ENCODE measurements at regions not wholly inside any gene's neighbourhood (a gene's known extent, or its start where the extent isn't known, plus 50 kb on each side); places are given as distances from the start of the nearest gene placed in this dataset.
"Not testable (repeated sequence)": the region's sequence is repeated elsewhere in the genome, so short reads cannot be mapped to it uniquely, and the experiment has no call there.

DNA sequence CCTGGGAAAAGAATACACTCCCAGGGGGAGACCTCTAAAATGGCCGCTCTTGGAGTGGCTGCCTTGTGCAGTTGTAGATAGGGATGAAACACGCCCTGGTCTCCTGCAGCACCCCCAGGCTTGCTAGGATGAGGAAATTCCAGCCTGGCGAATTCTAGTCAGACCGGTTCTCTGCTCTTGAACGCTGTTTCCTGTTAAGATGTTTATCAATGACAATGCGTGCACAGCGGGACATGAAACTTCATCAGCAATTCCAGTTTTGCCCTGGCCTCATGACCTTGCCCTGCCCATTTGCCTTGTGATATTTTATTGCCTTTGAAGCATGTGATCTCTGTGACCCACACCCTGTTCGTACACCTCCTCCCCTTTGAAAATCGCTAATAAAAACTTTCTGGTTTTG, 225.2 kb upstream of the INTU start:
- H3K9me3 ChIP-seq (ENCODE audit: control insufficient read depth, insufficient read depth, low read length); H3K4me1 ChIP-seq (ENCODE audit: insufficient read depth, low read length); H3K9ac ChIP-seq (ENCODE audit: low read depth, low read length); H3K36me3 ChIP-seq (ENCODE audit: insufficient read depth, low read length): not testable (repeated sequence)

DNA sequence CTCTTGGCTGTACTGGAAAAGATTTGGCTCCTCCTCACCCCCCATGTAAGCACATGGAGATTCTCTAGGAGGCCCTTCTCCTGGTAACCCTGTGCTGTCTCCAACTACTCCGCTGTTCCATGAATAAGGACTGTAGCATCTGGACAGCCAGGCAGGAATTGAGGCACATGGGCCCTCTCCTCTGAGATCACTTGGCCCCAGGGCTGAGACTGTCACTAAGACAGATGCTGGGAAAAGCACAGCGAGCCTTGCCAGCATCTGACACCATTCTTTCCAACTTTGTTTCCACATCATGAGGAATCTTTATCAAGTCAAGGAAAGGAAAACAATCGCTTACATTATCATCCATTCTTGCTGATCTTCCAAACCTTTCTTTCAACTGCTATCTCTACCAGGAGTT, 222.6 kb upstream of the INTU start:
- Histone ChIP-seq H3K36me3 (ENCODE audit: insufficient read depth, low read length) (no peaks in the 10 kb centered on the region), H3K9me3 (ENCODE audit: control insufficient read depth, insufficient read depth, low read length) (0 out of 2 replicates have a peak, but pooled peaks cover 5% of the 10 kb centered on the region), H3K4me1 (ENCODE audit: insufficient read depth, low read length) (no peaks in the 10 kb centered on the region), H3K9ac (ENCODE audit: low read depth, low read length) (no peak overlapping the region)

- no peaks in the 10 kb centered on the region for H3K4me1 ChIP-seq (ENCODE audit: insufficient read depth, low read length)
- no peak overlapping the region for H3K9ac ChIP-seq (ENCODE audit: low read depth, low read length)
- no peaks in the 10 kb centered on the region for H3K36me3 ChIP-seq (ENCODE audit: insufficient read depth, low read length)
Measured at GRCh38 chr4:127410644-127411043, 222.1 kb upstream of the INTU start.

DNA sequence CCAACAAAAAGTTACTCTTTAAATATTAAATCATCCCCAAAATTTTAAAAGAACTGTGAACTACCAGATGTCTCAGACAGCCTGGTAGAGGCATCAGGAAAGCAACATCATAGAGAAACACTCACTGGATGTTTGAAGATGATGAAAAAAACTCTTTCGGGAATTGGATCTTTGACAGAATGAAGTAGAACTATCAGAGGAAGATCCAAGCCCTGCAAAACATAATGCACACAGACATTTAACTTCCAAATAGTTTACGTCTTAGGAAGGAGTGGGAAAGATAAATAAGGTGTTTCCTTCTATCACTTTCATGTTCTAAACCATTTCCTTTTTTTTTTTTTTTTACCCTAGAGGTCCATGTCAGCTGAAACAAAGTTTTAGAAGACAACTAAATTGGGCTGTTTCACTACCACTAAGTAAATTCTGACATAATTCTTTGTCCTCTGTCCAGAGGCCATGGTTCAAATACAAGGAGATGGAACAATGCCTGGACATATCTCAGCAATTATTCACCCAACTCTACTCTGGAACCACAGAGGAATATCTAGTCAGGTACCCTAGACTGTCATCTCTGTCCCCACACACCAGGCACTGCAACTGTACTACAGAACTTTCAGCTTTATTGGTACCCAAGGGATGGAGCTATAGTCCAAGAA, 217.7 kb upstream of the INTU start:
- H3K36me3 ChIP-seq (ENCODE audit: insufficient read depth, low read length) = no peaks in the 10 kb centered on the region
- no peaks in the 10 kb centered on the region for H3K9me3 ChIP-seq (ENCODE audit: control insufficient read depth, insufficient read depth, low read length)
- H3K4me1 ChIP-seq (ENCODE audit: insufficient read depth, low read length) = no peaks in the 10 kb centered on the region; the same call in 1 of the 2 replicates
- no peak overlapping the region for H3K9ac ChIP-seq (ENCODE audit: low read depth, low read length)

More at GRCh38 chr4:127410644-127411043, 222.1 kb upstream of the INTU start:
- H3K9me3 ChIP-seq (ENCODE audit: control insufficient read depth, insufficient read depth, low read length) = 0 out of 2 replicates have a peak, but pooled peaks cover 5% of the 10 kb centered on the region

GRCh38 chr4:127416115-127416514, 216.6 kb upstream of the INTU start:
- Histone ChIP-seq H3K4me1 (ENCODE audit: insufficient read depth, low read length) (no peaks in the 10 kb centered on the region; the same call in 1 of the 2 replicates), H3K9me3 (ENCODE audit: control insufficient read depth, insufficient read depth, low read length) (no peaks in the 10 kb centered on the region), H3K36me3 (ENCODE audit: insufficient read depth, low read length) (no peaks in the 10 kb centered on the region), H3K9ac (ENCODE audit: low read depth, low read length) (no peak overlapping the region)

DNA sequence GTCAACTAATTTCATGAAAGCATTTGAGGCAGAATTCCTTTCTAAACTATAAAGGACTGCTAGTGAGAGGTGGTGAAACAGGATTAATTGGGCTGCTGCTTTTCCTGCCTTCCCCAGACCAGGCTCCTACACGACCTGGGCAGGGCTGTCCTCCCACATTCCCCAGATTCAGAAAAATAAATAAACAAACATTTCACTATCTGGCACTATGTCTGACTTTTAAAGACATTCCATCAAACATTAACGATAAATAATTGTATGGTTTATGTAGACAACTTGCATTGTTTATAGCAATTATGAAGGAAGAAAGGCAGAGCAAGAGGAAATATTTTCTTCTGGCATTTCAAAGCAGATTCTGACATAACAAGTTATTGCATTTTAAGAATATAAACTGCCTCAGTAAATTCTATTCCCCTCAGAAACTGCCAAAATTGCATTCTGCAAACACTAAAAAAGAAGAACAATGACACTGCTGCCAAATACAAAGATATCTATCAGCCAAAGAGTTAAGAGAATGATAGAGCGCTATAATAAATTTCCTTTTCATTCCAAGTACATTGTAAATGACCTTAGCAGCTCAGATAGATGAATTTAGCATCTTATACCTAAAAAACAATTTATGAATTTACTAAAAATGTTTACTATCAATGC, 214.7 kb upstream of the INTU start:
- Histone ChIP-seq H3K9ac (ENCODE audit: low read depth, low read length) (no peak overlapping the region), H3K9me3 (ENCODE audit: control insufficient read depth, insufficient read depth, low read length) (no peaks in the 10 kb centered on the region), H3K4me1 (ENCODE audit: insufficient read depth, low read length) (no peaks in the 10 kb centered on the region; the same call in 1 of the 2 replicates)

DNA sequence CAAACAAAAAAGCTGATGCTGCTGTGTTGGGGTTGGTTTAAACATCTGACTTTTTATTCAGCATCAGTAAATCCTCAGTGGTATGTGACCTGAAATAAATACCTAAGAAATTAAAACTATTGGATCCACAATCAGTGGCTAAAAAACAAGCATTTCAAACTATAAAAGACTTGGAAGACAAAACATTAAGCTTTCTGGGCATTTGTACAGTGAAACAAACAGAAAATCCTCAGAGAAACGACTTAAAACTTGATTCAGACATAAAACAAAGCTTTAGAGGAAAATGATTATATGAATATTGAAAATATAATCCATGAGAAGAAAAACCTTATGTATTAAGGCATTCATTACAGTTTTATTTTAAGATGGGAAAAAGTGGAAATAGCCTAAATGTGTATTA, 213.3 kb upstream of the INTU start:
- H3K9ac ChIP-seq (ENCODE audit: low read depth, low read length) = no peak overlapping the region
- no peaks in the 10 kb centered on the region for H3K9me3 ChIP-seq (ENCODE audit: control insufficient read depth, insufficient read depth, low read length)
- H3K4me1 ChIP-seq (ENCODE audit: insufficient read depth, low read length) = no peaks in the 10 kb centered on the region; the same call in 1 of the 2 replicates
- no peaks in the 10 kb centered on the region for H3K36me3 ChIP-seq (ENCODE audit: insufficient read depth, low read length)

More for the DNA sequence above, 214.7 kb upstream of the INTU start:
- no peaks in the 10 kb centered on the region for H3K36me3 ChIP-seq (ENCODE audit: insufficient read depth, low read length)

GRCh38 chr4:127421437-127421836, 211.3 kb upstream of the INTU start:
- no peaks in the 10 kb centered on the region for H3K36me3 ChIP-seq (ENCODE audit: insufficient read depth, low read length)
- no peak overlapping the region for H3K9ac ChIP-seq (ENCODE audit: low read depth, low read length)
- peaks cover 6% of the 10 kb centered on the region for H3K4me1 ChIP-seq (ENCODE audit: insufficient read depth, low read length)
- no peaks in the 10 kb centered on the region for H3K9me3 ChIP-seq (ENCODE audit: control insufficient read depth, insufficient read depth, low read length)

DNA sequence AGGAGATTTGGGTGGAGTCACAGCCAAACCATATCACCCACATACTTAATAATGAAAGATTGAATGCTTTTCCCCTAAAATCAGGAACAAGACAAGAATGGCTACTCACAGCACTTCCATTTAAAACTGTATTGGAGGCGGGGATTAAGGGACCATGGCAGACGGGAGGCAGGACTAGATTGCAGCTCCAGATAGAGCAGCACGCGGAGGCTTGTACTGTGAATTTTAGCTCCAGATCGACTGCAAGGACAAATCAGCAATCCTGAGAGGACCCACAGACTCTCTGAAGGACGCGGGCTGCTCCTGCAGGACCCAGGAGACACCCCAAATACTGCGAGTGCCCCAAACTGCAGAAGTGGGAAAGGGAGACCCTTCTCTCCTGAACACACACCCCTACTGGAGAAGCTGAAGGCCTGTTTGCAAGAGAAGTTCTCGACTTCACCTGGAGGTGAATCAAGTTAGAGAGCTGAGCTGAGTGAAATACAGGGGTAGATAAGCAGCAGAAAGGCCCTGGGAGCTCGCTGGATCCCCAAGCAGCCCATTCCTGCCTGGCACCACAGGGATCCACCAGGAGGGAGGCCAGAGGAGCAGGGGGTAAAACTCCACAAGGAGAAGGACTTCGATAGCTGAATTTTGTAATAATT, 207.4 kb upstream of the INTU start:
- Histone ChIP-seq H3K4me1 (ENCODE audit: insufficient read depth, low read length) (peaks cover 7% of the 10 kb centered on the region; the same call in 1 of the 2 replicates), H3K9ac (ENCODE audit: low read depth, low read length) (no peak overlapping the region), H3K36me3 (ENCODE audit: insufficient read depth, low read length) (no peaks in the 10 kb centered on the region), H3K9me3 (ENCODE audit: control insufficient read depth, insufficient read depth, low read length) (no peaks in the 10 kb centered on the region)

GRCh38 chr4:127425851-127426250, 206.9 kb upstream of the INTU start:
- Histone ChIP-seq H3K9me3 (ENCODE audit: control insufficient read depth, insufficient read depth, low read length) (no peaks in the 10 kb centered on the region), H3K9ac (ENCODE audit: low read depth, low read length) (no peak overlapping the region), H3K36me3 (ENCODE audit: insufficient read depth, low read length) (no peaks in the 10 kb centered on the region), H3K4me1 (ENCODE audit: insufficient read depth, low read length) (peaks cover 7% of the 10 kb centered on the region; the same call in 1 of the 2 replicates)

GRCh38 chr4:127441571-127441970, 191.2 kb upstream of the INTU start:
- no peaks in the 10 kb centered on the region for H3K36me3 ChIP-seq (ENCODE audit: insufficient read depth, low read length)
- no peaks in the 10 kb centered on the region for H3K9me3 ChIP-seq (ENCODE audit: control insufficient read depth, insufficient read depth, low read length)
- peaks cover 7% of the 10 kb centered on the region; the same call in 1 of the 2 replicates for H3K4me1 ChIP-seq (ENCODE audit: insufficient read depth, low read length)
- no peak overlapping the region for H3K9ac ChIP-seq (ENCODE audit: low read depth, low read length)

GRCh38 chr4:127445471-127445870, 187.3 kb upstream of the INTU start:
- H3K36me3 ChIP-seq (ENCODE audit: insufficient read depth, low read length) = no peaks in the 10 kb centered on the region
- H3K4me1 ChIP-seq (ENCODE audit: insufficient read depth, low read length) = peaks cover 7% of the 10 kb centered on the region; the same call in 1 of the 2 replicates
- H3K9me3 ChIP-seq (ENCODE audit: control insufficient read depth, insufficient read depth, low read length) = no peaks in the 10 kb centered on the region
- no peak overlapping the region for H3K9ac ChIP-seq (ENCODE audit: low read depth, low read length)

DNA sequence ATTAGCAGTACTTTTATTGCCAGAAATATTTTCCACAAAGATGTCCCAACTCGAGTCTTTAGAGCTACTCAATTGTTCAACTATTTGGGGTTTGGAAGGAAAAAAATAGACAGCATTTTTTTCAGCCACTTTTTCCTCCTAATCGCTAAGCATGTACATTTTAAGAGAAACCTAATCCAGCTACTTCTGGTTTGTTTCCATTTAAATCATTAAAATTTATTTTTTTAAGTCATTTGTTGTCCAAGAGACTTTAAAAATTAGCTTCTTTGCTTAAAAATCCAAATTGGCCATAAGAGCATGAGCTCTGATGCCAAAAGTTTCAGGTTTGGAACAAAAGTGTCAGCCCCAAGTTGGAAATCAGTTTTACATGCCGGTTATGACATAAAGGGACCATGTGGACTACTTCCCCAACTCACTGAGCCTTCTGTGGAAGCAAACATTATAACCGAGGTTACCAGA, 186.3 kb upstream of the INTU start:
- H3K36me3 ChIP-seq (ENCODE audit: insufficient read depth, low read length) = no peaks in the 10 kb centered on the region
- H3K9ac ChIP-seq (ENCODE audit: low read depth, low read length) = no peak overlapping the region
- no peaks in the 10 kb centered on the region for H3K9me3 ChIP-seq (ENCODE audit: control insufficient read depth, insufficient read depth, low read length)
- H3K4me1 ChIP-seq (ENCODE audit: insufficient read depth, low read length) = peaks cover 7% of the 10 kb centered on the region; the same call in 1 of the 2 replicates

DNA sequence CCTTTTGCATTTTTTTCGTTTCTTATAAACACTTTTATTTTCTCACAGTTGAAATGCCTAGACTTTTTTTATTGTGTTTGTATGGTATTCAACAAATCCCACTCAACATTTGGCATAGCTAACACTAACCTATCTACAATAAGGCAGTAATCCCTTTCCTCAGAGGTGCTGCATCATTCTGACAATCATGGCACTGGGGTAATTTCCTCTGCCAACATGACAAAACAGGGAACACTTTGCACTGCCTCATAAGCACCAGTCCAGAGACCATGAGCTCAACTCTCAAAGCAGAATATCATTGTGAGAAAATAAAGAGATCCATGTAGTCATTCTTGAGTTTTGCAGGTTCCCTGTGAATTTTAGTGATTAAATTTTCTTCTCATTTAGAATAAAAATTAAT, 183.8 kb upstream of the INTU start:
- H3K9me3 ChIP-seq (ENCODE audit: control insufficient read depth, insufficient read depth, low read length) = no peaks in the 10 kb centered on the region
- H3K4me1 ChIP-seq (ENCODE audit: insufficient read depth, low read length) = no peaks in the 10 kb centered on the region
- no peaks in the 10 kb centered on the region for H3K36me3 ChIP-seq (ENCODE audit: insufficient read depth, low read length)
- H3K9ac ChIP-seq (ENCODE audit: low read depth, low read length) = no peak overlapping the region

DNA sequence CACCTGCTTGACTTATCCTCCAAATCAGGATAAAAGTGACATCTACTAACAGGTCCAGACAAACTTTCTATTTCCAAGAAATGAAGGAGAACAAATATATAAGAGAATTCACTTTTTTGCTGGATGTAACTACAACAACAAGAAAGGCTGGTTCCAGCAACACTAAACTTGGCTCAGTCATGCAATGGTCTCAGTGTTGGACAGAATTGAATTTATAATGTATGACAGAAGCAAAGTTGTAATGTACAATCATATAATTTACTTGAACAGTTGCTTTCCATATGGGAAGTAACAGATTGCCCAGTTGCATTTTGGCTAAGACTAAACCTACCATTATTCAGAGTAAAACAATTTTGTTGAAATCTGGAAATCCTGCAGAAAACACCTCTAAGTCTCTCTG, 183.3 kb upstream of the INTU start:
- H3K36me3 ChIP-seq (ENCODE audit: insufficient read depth, low read length) = no peaks in the 10 kb centered on the region
- H3K4me1 ChIP-seq (ENCODE audit: insufficient read depth, low read length) = no peaks in the 10 kb centered on the region
- no peaks in the 10 kb centered on the region for H3K9me3 ChIP-seq (ENCODE audit: control insufficient read depth, insufficient read depth, low read length)
- H3K9ac ChIP-seq (ENCODE audit: low read depth, low read length) = no peak overlapping the region

Measured in ES-I3 (cell line).